ENCODE measurements at regions not wholly inside any gene's neighbourhood (a gene's known extent, or its start where the extent isn't known, plus 50 kb on each side); places are given as distances from the start of the nearest gene placed in this dataset.

GRCh38 chr11:101745756-101746155, 161.9 kb upstream of the TRPC6 start:
- TF ChIP-seq POLR2A (IDR thresholded peaks at IDR 0.05), result no peak
- no peak for TF ChIP-seq CTCF (IDR thresholded peaks at IDR 0.05)

All from prostate gland (tissue), 2 donors.